ENCODE measurements at regions not wholly inside any gene's neighbourhood (a gene's known extent, or its start where the extent isn't known, plus 50 kb on each side); places are given as distances from the start of the nearest gene placed in this dataset.
"Not testable (repeated sequence)": the region's sequence is repeated elsewhere in the genome, so short reads cannot be mapped to it uniquely, and the experiment has no call there.

DNA sequence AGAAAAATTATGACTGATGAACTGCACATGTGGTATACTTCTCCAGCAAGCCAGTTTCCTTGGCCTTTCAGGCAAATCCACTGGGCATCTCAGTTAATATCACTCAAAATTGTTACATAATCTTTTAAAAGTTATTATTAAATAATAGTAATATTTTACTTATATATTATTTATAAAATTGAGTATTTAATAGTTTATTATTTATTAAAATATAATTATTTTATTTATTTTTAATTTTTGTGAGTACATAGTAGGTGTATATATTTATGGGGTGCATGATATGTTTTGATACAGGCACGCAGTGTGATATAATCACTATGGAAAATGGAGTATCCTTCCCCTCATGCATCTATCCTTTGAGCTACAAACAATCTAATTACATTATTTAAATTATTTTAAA is 384.1 kb upstream of the LRFN5 start:
- H3K36me3 Mint-ChIP-seq (ENCODE audit: low read depth): no peaks in the 10 kb centered on the region

DNA sequence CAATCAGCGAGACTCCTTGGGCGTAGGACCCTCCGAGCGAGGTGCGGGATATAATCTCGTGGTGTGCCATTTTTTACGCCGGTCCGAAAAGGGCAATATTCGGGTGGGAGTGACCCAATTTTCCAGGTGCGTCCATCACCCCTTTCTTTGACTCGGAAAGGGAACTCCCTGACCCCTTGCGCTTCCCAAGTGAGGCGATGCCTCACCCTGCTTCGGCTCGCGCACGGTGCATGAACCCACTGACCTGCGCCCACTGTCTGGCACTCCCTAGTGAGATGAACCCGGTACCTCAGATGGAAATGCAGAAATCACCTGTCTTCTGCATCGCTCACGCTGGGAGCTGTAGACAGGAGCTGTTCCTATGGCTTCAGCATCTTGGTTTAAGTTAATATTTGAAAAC is 391.7 kb upstream of the LRFN5 start:
- not testable (repeated sequence) for ATAC-seq; H3K27me3 Mint-ChIP-seq; H3K36me3 Mint-ChIP-seq (ENCODE audit: low read depth); DNase-seq; H3K9me3 ChIP-seq (ENCODE audit: control insufficient read depth, low read length, poor library complexity, severe bottlenecking); H3K4me1 Mint-ChIP-seq; H3K27ac Mint-ChIP-seq; H3K4me3 Mint-ChIP-seq

More for the DNA sequence above, 384.1 kb upstream of the LRFN5 start:
- ATAC-seq (no peak), DNase-seq (no peak)
- no peak overlapping the region for H3K4me3 Mint-ChIP-seq
- H3K4me1 Mint-ChIP-seq: no peaks in the 10 kb centered on the region
- no peak overlapping the region for H3K27ac Mint-ChIP-seq
- no peaks in the 10 kb centered on the region for H3K27me3 Mint-ChIP-seq
- H3K9me3 ChIP-seq (ENCODE audit: control insufficient read depth, low read length, poor library complexity, severe bottlenecking): no peaks in the 10 kb centered on the region

DNA sequence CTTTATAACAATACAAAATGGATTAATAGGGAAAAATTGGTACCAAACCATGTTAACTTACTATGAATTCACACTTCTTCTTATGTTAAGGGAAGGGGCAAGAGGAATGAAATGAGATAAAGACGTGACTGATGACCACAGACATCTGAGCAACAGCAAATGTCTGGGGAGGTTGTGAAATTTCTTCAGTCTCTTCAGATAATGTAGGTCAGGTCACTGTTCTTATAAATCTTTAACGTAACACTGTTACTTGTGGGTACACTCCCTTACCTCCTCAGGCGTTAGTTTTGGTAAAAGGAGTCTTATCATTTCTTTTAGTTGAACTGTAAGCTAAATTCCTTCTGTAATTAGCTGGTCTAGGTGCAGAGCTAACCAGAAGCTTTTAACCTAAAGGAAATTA is 405.0 kb upstream of the LRFN5 start:
- H3K27me3 Mint-ChIP-seq: no peaks in the 10 kb centered on the region
- DNase-seq (no peak), ATAC-seq (no peak)
- H3K36me3 Mint-ChIP-seq (ENCODE audit: low read depth): no peaks in the 10 kb centered on the region
- no peaks in the 10 kb centered on the region for H3K4me1 Mint-ChIP-seq
- no peaks in the 10 kb centered on the region for H3K9me3 ChIP-seq (ENCODE audit: control insufficient read depth, low read length, poor library complexity, severe bottlenecking)
- no peak overlapping the region for H3K27ac Mint-ChIP-seq
- H3K4me3 Mint-ChIP-seq: no peak overlapping the region

DNA sequence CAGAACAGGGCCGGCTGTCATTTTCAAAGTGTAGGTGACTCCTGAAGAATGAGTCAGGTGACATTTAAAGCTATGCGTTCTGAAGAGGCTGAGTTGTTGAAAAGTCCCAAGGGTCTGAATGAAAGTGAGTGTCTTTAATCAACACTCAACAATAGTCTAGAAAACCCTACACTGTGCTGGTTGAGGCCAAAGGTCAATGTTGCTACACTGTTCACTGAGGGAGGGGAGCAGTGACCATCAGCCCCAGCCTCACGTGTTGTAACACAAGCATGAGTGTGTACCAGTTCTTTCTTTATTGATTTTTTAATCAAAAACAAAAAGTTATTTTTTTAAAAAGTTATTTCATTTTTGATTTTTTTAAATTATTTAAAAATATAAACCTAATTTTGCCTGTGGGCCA is 418.8 kb upstream of the LRFN5 start:
- Mint-ChIP-seq H3K27ac (no peak overlapping the region), H3K27me3 (no peaks in the 10 kb centered on the region), H3K4me1 (no peaks in the 10 kb centered on the region), H3K36me3 (ENCODE audit: low read depth) (no peaks in the 10 kb centered on the region), H3K4me3 (no peak overlapping the region)
- no peak for DNase-seq
- H3K9me3 ChIP-seq (ENCODE audit: control insufficient read depth, low read length, poor library complexity, severe bottlenecking): no peaks in the 10 kb centered on the region
- no peak for ATAC-seq

DNA sequence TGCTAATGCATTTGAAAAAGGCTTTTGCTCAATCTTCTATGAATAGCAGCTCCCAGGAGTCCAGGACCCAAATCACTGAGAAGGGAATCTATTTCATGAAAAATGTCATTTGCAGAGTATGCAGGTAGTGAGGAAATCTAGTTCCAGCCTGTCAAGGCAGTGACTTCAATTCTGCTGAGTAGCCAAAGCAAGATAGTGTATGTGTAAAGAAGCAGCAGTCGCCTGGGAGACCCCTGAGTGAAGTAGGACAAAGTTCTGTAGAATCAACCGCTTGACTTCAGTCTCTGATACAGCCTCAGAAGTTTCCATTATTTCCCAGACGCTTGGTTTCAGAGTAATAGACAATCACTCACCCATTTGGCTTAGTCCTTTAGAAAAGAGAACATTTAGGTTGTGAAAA is 435.6 kb upstream of the LRFN5 start:
- DNase-seq (no peak), ATAC-seq (no peak)
- no peaks in the 10 kb centered on the region for H3K36me3 Mint-ChIP-seq (ENCODE audit: low read depth)
- no peak overlapping the region for H3K4me3 Mint-ChIP-seq
- no peaks in the 10 kb centered on the region for H3K4me1 Mint-ChIP-seq
- no peak overlapping the region for H3K27ac Mint-ChIP-seq
- H3K9me3 ChIP-seq (ENCODE audit: control insufficient read depth, low read length, poor library complexity, severe bottlenecking): no peaks in the 10 kb centered on the region
- H3K27me3 Mint-ChIP-seq: no peaks in the 10 kb centered on the region

DNA sequence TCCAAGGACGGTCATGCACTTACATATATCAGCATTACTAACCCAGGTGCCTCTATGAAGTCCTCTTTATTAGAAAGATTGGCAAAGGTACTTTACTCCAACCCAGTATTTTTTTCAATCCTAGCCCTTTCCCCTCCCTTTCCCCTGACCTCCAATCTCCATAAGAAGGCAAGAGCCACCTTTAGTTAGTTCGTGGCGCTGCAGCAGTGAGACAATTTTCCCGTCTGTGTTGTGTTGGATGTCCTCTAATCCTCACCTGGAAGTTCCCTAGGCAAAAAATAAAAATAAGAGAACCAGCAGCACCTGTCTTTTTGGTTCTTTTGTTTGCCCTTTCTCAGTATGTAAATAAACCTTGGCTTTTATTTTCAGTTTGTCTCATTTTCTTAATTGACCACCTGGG is 439.6 kb upstream of the LRFN5 start:
- no peaks in the 10 kb centered on the region for H3K9me3 ChIP-seq (ENCODE audit: control insufficient read depth, low read length, poor library complexity, severe bottlenecking)
- H3K4me3 Mint-ChIP-seq: no peak overlapping the region
- ATAC-seq (no peak), DNase-seq (no peak)
- H3K27me3 Mint-ChIP-seq: no peaks in the 10 kb centered on the region
- no peak overlapping the region for H3K27ac Mint-ChIP-seq
- no peaks in the 10 kb centered on the region for H3K36me3 Mint-ChIP-seq (ENCODE audit: low read depth)
- H3K4me1 Mint-ChIP-seq: no peaks in the 10 kb centered on the region

DNA sequence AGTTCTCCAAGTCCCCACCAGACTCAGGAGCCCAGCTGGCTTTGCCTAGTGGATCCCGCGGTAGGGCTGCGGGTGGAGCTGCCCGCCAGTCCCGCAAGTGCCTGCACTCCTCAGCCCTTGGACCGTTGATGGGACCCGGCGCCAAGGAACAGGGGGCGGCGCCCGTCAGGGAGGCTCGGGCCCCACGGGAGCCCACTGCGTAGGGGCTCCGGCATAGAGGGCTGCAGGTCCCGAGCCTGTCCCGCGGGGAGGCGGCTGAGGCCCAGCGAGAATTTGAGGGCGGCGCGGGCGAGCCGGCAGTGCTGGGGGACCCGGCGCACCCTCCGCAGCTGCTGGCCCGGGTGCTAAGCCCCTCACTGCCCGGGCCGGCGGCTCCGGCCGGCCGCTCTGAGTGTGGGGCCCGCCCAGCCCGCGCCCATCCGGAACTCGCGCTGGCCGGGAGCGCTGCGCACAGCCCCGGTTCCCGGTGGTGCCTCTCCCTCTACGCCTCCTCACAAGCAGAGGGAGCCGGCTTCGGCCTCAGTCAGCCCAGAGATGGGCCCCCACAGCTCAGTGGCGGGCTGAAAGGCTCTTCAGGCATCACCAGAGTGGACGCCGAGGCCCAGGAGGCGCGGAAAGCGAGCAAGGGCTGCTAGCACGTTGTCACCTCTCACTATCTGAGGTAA is 452.4 kb upstream of the LRFN5 start:
- ATAC-seq (no peak), DNase-seq (no peak)
- no peaks in the 10 kb centered on the region for H3K9me3 ChIP-seq (ENCODE audit: control insufficient read depth, low read length, poor library complexity, severe bottlenecking)
- no peaks in the 10 kb centered on the region for H3K4me1 Mint-ChIP-seq
- H3K27ac Mint-ChIP-seq: no peak overlapping the region
- no peaks in the 10 kb centered on the region for H3K36me3 Mint-ChIP-seq (ENCODE audit: low read depth)
- no peak overlapping the region for H3K4me3 Mint-ChIP-seq
- no peaks in the 10 kb centered on the region for H3K27me3 Mint-ChIP-seq

DNA sequence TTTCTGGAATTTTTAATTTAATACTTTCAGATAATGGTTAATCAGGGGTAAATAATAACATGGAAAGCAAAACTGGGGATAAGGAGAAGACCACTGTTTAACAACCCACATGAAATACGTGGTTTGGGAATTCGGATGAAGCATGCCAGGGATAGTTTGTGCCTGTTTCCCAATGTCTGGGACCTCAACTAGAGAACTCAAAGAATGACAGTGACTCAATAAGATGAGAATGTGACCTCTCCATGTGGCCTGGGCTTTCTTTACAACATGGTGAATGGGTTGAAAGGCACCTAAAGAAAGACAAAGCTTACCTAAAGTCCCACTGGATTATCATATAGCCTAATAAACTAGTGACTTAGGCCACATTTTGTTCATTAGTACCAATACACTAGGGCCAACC is 460.3 kb upstream of the LRFN5 start:
- Mint-ChIP-seq H3K36me3 (ENCODE audit: low read depth) (no peaks in the 10 kb centered on the region), H3K4me1 (no peaks in the 10 kb centered on the region), H3K4me3 (no peak overlapping the region), H3K27ac (no peak overlapping the region), H3K27me3 (no peaks in the 10 kb centered on the region)
- DNase-seq (no peak), ATAC-seq (no peak)
- H3K9me3 ChIP-seq (ENCODE audit: control insufficient read depth, low read length, poor library complexity, severe bottlenecking): no peaks in the 10 kb centered on the region

DNA sequence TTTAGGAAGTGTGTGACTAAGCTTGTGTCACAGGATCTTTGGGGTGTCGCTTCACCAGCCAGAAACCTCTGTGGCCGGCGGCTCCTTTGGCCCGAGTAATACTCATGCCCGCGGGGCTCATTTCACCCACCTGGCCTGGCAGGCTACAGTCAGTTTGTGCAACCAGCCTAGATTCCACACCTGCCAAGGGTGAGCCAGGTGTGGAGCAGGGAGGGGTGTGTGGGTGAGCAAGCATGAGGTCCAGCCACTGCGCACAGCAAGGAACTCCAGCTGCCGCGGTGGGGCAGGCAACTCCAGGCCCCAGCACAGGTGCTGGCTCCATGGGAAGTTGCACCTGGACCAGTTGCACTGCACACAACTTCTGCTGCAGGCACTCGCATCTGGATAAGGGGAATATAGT is 462.3 kb upstream of the LRFN5 start:
- H3K9me3 ChIP-seq (ENCODE audit: control insufficient read depth, low read length, poor library complexity, severe bottlenecking): no peaks in the 10 kb centered on the region
- Mint-ChIP-seq H3K36me3 (ENCODE audit: low read depth) (no peaks in the 10 kb centered on the region), H3K27me3 (no peaks in the 10 kb centered on the region), H3K27ac (no peak overlapping the region), H3K4me1 (no peaks in the 10 kb centered on the region), H3K4me3 (no peak overlapping the region)
- DNase-seq: no peak
- no peak for ATAC-seq

DNA sequence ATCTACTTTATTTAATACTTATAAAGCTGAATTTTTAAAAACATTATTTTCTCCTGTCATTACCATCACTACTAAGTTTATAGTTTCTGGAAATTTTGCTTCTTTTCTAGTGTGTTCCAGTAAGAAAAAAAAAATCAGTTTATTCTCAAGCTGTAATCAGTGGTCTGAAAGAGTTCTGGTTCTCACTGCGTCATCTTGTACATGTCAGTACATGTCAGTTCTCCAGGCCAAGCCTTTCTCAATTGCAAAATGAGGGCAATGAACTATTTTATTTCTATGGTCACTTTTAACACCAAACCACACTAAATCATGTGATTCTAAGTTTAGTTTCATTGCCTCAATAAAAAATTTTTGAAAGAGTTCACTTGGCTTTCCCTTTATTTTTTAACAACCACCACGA is 468.9 kb upstream of the LRFN5 start:
- Mint-ChIP-seq H3K4me1 (no peaks in the 10 kb centered on the region), H3K36me3 (ENCODE audit: low read depth) (no peaks in the 10 kb centered on the region), H3K27ac (no peak overlapping the region), H3K27me3 (no peaks in the 10 kb centered on the region), H3K4me3 (no peak overlapping the region)
- ATAC-seq (no peak), DNase-seq (no peak)
- H3K9me3 ChIP-seq (ENCODE audit: control insufficient read depth, low read length, poor library complexity, severe bottlenecking): no peaks in the 10 kb centered on the region

DNA sequence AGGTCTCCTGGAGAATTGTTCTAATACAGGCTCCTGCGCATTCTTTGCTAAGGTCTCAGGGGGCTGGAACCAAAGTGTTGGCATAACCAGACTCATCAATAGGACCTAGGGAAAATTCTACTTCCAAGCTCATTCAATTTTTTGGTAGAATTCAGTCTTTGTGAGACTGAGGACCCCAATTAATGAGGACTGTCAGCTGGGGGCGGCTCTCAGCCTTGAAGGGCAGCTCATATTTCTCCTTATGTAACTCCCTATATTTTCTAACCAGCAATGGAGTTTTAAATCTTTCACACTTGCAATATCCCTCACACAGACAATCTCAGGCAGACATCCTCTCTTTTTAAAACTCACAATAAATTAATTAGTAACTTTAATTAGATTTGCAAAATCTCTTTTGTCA is 476.4 kb upstream of the LRFN5 start:
- no peaks in the 10 kb centered on the region for H3K27me3 Mint-ChIP-seq
- no peak overlapping the region for H3K27ac Mint-ChIP-seq
- no peak for ATAC-seq
- no peaks in the 10 kb centered on the region for H3K9me3 ChIP-seq (ENCODE audit: control insufficient read depth, low read length, poor library complexity, severe bottlenecking)
- no peaks in the 10 kb centered on the region for H3K4me1 Mint-ChIP-seq
- H3K4me3 Mint-ChIP-seq: no peak overlapping the region
- no peaks in the 10 kb centered on the region for H3K36me3 Mint-ChIP-seq (ENCODE audit: low read depth)
- DNase-seq: no peak

DNA sequence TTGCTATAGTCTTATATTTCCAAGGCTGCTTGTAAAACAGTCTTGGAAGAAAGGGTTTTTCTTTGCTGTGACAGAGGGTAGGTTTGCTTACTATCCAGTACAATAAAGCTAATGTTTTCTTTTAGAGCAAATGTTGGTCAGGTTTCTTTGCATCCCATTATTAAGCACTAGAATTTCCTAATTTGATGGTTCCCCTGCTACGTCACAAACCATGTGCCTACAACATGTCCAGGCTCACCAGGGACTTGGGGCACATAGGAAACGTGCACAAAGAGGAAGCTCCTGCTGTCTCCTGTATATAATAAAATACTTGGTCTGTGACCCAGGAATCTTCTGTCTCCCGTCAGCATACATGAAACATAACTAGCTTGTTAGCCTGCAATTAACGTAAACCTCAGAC is 486.3 kb upstream of the LRFN5 start:
- ATAC-seq: no peak
- Mint-ChIP-seq H3K27me3 (no peaks in the 10 kb centered on the region), H3K4me3 (no peak overlapping the region), H3K4me1 (no peaks in the 10 kb centered on the region), H3K36me3 (ENCODE audit: low read depth) (no peaks in the 10 kb centered on the region), H3K27ac (no peak overlapping the region)
- DNase-seq: no peak
- no peaks in the 10 kb centered on the region for H3K9me3 ChIP-seq (ENCODE audit: control insufficient read depth, low read length, poor library complexity, severe bottlenecking)

DNA sequence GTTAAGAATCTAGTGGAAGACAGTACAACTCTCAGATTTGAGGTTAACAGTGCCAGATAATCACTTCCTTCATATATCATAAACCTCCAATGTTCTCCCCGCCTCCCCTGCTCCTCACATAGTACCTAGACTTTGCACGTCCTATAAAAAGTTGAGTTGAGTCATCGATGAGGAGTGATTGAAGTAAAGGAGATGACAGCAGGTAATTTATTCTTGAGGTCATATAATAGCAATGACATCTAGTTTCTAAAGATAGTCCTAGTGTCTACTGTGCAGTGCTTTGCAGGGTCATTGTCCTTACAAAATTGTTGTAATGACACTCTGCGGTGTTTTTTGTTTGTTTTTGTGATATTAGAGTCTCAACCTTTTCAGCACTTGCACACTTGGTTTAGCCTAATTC is 510.5 kb upstream of the LRFN5 start:
- H3K4me1 Mint-ChIP-seq: no peaks in the 10 kb centered on the region
- H3K9me3 ChIP-seq (ENCODE audit: control insufficient read depth, low read length, poor library complexity, severe bottlenecking): no peaks in the 10 kb centered on the region
- ATAC-seq (no peak), DNase-seq (no peak)
- no peak overlapping the region for H3K27ac Mint-ChIP-seq
- no peaks in the 10 kb centered on the region for H3K36me3 Mint-ChIP-seq (ENCODE audit: low read depth)
- no peaks in the 10 kb centered on the region for H3K27me3 Mint-ChIP-seq
- H3K4me3 Mint-ChIP-seq: no peak overlapping the region

DNA sequence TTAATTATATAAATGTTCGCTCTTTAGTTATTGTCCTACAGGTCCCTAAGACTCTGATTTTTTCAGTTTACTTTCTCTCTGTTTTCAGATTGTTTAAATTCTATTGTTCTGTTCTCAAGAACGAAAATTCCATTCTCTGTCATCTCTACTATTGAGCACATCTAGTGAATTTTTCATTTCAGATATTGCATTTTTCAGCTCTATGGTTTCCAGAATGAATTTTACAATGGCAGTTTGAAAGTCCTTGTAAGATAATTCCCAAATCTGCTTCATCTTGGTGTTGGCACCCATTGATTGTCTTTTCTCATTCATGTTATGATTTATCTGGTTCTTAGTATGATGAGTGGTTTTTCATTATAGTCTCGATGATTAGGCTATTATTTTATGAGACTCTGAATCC is 519.6 kb upstream of the LRFN5 start:
- Mint-ChIP-seq H3K36me3 (ENCODE audit: low read depth) (no peaks in the 10 kb centered on the region), H3K4me3 (no peak overlapping the region), H3K27me3 (no peaks in the 10 kb centered on the region), H3K27ac (no peak overlapping the region), H3K4me1 (no peaks in the 10 kb centered on the region)
- ATAC-seq (no peak), DNase-seq (no peak)
- no peaks in the 10 kb centered on the region for H3K9me3 ChIP-seq (ENCODE audit: control insufficient read depth, low read length, poor library complexity, severe bottlenecking)
